AG04449 (cell line): ENCODE measurements at regions not wholly inside any gene's neighbourhood (a gene's known extent, or its start where the extent isn't known, plus 50 kb on each side); places are given as distances from the start of the nearest gene placed in this dataset.
A peak's percentile ranks its signal among the peaks of the same experiment; 100 is the strongest.

Experiments used
- CTCF ChIA-PET: fragments of 350-600 bp; formaldehyde crosslinking; extraction: SDS; loops from one replicate; lab custom pipeline; 2021; ENCODE audit warnings: antibody characterized with exemption; lab: Yijun Ruan, JAX
- POLR2A ChIA-PET: fragments of 400-600, 350-600 bp; formaldehyde crosslinking; extraction: SDS; loops from one replicate; lab custom pipeline; 2020; ENCODE audit warnings: antibody characterized with exemption, inconsistent platforms; lab: Yijun Ruan, JAX
- DNase-seq: peaks from one replicate; pipeline ENCODE4 v3.0.0-alpha.2; 2010; ENCODE audit warnings: low read depth, low spot score
- H3K4me3 ChIP-seq: 2 replicates; pipeline ENCODE4 v1.5.1; 2011; ENCODE audit warnings: low read depth, mild to moderate bottlenecking, control low read depth, low read length
- CTCF ChIP-seq: IDR thresholded peaks from one replicate; pipeline ENCODE4 v1.5.1; 2011; ENCODE audit warnings: mild to moderate bottlenecking, moderate library complexity, low read length, control low read depth, inconsistent platforms; ENCODE audit not compliant: insufficient read depth; ENCODE audit errors: missing control alignments

- CTCF ChIA-PET = no interaction called here
- DNase-seq = no peak
- TF ChIP-seq CTCF = no peak
- H3K4me3 ChIP-seq = no peak overlapping the region
- POLR2A ChIA-PET = no interaction called here
Observed at GRCh38 chr14:26729851-26730250, 132.0 kb upstream of the NOVA1 start.

DNA sequence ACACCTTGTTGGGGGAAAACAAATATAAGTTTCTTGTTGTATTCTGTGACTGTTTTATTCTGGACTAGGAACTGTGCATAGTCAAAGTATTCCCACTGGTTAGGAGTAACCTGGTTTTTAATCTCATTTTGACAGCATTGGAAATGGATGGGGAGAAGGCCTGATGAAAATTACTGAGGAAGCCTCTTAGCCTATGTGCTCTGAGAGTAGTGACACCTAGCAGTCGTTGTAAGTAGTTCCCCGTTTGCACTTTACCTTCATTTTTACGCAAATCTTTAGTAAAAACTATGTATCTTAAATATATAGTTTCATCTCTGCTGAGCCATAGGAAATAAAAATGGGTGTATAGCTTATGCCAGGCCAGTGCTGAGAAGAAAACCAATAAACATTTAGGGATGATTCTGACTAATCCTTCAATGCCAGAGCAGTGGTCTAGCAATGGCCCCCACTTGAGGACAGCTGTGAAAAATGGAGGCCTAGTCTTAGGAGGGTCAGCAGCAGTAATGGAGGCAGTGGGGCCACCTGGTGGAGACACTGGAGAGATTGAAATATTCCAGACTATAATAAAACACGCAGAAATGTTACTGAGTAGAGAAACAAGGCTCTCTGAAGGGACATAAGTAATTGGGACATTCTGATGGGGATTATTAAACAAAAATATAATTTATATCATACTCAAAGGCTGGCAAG lies 133.2 kb upstream of the NOVA1 start:
- ChIA-PET CTCF (no interaction called here), POLR2A (no interaction called here)
- no peak for DNase-seq
- TF ChIP-seq CTCF = peak; percentile 11
- H3K4me3 ChIP-seq = no peak overlapping the region

DNA sequence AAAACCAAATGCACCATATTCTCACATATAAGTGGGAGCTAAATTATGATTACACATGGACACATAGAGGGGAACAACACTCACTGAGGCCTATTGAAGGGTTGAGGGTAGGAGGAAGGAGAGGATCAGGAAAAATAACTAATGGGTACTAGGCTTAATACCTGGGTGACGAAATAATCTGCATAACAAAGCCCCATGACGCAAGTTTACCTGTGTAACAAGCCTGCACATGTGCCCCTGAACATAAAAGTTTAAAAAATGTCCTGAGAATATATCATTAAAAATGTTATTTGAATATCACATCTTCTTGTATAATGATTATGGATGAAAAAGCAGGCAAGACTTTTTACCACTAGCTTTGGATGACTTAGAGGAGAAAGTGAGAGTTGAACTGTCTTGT lies 138.0 kb upstream of the NOVA1 start:
- no peak for TF ChIP-seq CTCF
- CTCF ChIA-PET = no interaction called here
- POLR2A ChIA-PET = no interaction called here

GRCh38 chr14:26738571-26738970 lies 140.7 kb upstream of the NOVA1 start:
- no peak overlapping the region for H3K4me3 ChIP-seq
- TF ChIP-seq CTCF = no peak
- ChIA-PET CTCF (no interaction called here), POLR2A (no interaction called here)
- no peak for DNase-seq

More for the DNA sequence above, 138.0 kb upstream of the NOVA1 start:
- H3K4me3 ChIP-seq = no peak overlapping the region
- no peak for DNase-seq

DNA sequence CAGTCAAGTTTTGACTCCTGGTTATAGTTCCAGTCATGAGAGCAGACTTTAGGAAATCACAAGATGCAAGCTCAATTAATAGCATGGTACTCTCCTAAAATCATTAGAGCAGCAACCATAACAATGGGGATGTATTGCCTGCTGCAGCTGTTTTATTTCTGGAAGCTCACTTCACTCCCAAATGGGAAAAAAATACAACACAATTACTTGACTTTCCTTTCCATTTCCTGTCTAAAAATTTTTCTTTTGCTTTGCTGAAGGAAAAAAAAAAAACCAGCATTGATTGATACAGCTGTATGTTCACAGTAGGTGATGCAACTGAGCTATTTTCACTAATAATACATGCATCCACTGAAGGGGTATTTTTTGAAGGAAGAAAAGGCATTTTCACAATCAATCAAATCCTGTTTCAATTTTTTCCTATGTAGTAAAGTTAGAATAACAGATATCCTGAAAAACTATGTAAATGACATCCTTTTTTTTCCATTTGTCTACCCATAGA lies 143.9 kb upstream of the NOVA1 start:
- CTCF ChIA-PET = no interaction called here
- no peak overlapping the region for H3K4me3 ChIP-seq
- POLR2A ChIA-PET = no interaction called here
- TF ChIP-seq CTCF = no peak
- DNase-seq = no peak

GRCh38 chr14:26743284-26743683 lies 145.5 kb upstream of the NOVA1 start:
- POLR2A ChIA-PET = no interaction called here
- DNase-seq = no peak
- CTCF ChIA-PET = no interaction called here
- no peak overlapping the region for H3K4me3 ChIP-seq
- TF ChIP-seq CTCF = no peak
